ENCODE measurements at regions not wholly inside any gene's neighbourhood (a gene's known extent, or its start where the extent isn't known, plus 50 kb on each side); places are given as distances from the start of the nearest gene placed in this dataset.

DNA sequence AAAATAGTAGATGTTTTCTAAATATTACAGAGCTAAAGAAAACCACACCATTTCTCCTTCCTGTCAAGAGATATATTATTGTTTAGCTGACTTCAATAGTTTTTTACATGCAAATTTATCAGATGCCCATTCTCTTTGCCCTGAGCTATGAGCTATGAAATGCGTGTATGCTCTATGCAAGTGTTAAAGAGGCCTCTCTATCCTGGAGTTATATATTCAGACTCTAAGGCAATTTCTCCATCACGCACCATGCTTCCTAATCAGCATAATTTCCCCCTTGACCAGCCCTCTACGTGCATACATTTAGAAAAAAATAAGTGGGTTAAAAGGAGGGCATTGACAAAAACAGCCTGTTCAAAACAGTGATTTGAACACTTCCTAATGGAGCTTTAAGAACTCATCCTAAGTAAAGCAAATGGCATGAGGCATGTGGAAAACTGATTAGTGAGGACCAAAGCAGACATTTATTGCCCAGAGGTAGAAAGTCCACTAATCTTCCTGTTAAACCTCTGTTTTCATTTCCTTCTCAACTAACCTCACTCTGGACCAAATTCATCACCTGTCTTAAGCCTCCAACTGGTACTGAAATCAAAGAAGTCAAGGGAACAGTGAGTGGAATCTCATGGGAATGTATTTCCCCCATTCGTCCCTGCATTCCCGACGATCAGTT, 565.8 kb upstream of the PKN2 start:
- TF ChIP-seq, protein P1, sequence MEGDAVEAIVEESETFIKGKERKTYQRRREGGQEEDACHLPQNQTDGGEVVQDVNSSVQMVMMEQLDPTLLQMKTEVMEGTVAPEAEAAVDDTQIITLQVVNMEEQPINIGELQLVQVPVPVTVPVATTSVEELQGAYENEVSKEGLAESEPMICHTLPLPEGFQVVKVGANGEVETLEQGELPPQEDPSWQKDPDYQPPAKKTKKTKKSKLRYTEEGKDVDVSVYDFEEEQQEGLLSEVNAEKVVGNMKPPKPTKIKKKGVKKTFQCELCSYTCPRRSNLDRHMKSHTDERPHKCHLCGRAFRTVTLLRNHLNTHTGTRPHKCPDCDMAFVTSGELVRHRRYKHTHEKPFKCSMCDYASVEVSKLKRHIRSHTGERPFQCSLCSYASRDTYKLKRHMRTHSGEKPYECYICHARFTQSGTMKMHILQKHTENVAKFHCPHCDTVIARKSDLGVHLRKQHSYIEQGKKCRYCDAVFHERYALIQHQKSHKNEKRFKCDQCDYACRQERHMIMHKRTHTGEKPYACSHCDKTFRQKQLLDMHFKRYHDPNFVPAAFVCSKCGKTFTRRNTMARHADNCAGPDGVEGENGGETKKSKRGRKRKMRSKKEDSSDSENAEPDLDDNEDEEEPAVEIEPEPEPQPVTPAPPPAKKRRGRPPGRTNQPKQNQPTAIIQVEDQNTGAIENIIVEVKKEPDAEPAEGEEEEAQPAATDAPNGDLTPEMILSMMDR (conservative IDR thresholded peaks at IDR 0.05) = no peak
- no peak overlapping the region for H3K27ac ChIP-seq

DNA sequence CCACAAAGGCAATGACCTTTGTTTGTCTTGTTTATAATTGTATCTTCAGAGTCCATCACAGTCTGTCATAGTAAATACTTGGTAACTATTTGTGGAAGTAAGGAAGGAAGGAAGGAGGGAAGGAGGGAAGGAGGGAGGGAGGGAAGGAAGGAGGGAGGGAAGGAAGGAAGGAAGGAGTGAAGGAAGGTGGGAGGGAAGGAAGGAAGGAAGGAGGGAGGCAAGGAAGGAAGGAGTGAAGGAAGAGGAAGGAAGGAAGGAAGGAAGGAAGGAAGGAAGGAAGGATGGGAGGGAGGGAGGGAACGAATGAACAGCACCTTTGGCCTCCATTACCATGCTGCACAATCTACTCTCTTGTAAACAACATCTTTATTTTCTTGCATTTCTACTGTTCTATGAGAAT, 559.5 kb upstream of the PKN2 start:
- no peak overlapping the region for H3K27ac ChIP-seq
- TF ChIP-seq, protein P1 (conservative IDR thresholded peaks at IDR 0.05) = no peak

GRCh38 chr1:88126467-88126866, 557.6 kb upstream of the PKN2 start:
- TF ChIP-seq, protein P1 (conservative IDR thresholded peaks at IDR 0.05) = no peak
- no peak overlapping the region for H3K27ac ChIP-seq

DNA sequence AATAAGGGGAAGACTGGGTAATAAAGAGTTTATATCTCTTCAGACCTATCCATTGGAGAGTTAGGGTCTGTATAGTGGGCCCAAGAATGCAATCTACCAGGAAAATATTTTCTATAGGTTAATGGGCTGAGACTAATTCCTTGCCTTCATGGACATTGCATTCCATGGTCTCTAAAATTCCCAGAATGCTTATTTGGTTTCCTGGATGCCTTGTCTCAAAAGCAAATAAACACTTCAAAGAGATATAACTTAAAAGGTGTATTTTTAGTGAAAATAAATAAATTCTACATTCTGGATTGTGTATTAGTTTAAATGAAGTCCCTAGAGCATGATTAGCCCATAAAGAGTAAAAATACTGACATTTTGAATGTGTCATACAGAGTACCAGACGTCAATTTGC, 550.1 kb upstream of the PKN2 start:
- TF ChIP-seq, protein P1 (conservative IDR thresholded peaks at IDR 0.05) = no peak
- no peak overlapping the region for H3K27ac ChIP-seq

- no peak overlapping the region for H3K27ac ChIP-seq
- TF ChIP-seq, protein P1 (conservative IDR thresholded peaks at IDR 0.05) = no peak
Measured at GRCh38 chr1:88134983-88135921, 548.8 kb upstream of the PKN2 start.

GRCh38 chr1:88139633-88140032, 544.4 kb upstream of the PKN2 start:
- TF ChIP-seq, protein P1 (conservative IDR thresholded peaks at IDR 0.05) = no peak
- H3K27ac ChIP-seq = no peak overlapping the region

GRCh38 chr1:88140325-88140724, 543.7 kb upstream of the PKN2 start:
- TF ChIP-seq, protein P1 (conservative IDR thresholded peaks at IDR 0.05) = no peak

More at GRCh38 chr1:88140325-88140724, 543.7 kb upstream of the PKN2 start:
- H3K27ac ChIP-seq = no peak overlapping the region
